Transverse colon (tissue), 4 donors: ENCODE measurements at regions not wholly inside any gene's neighbourhood (a gene's known extent, or its start where the extent isn't known, plus 50 kb on each side); places are given as distances from the start of the nearest gene placed in this dataset.

ENCODE experiments used
- DNase-seq: peaks from one replicate; pipeline ENCODE4 v3.0.0-alpha.2; 2019
- H3K27ac ChIP-seq, 4 donors: fragments of 200-600 bp; sonication (generic); 2 replicates each; pipeline ENCODE4 v1.5.1; 2016 to 2018; ENCODE audit warnings: inconsistent platforms in 4 of 4
- H3K27me3 ChIP-seq: fragments of 200-600 bp; sonication (generic); 2 replicates; pipeline ENCODE4 v1.5.1; 2017; ENCODE audit warnings: inconsistent platforms
- H3K36me3 ChIP-seq, 4 donors: fragments of 200-600 bp; sonication (generic); 2 replicates each; pipeline ENCODE4 v1.5.1; 2017 to 2019; ENCODE audit warnings: inconsistent platforms in 4 of 4
- H3K4me1 ChIP-seq, 4 donors: fragments of 200-600 bp; sonication (generic); 2 replicates each; pipeline ENCODE4 v1.5.1; 2017 to 2020; ENCODE audit warnings: inconsistent platforms in 4 of 4
- H3K4me3 ChIP-seq, 4 donors: fragments of 200-600 bp; sonication (generic); 1 replicate in 1 of 4; 2 replicates in 3 of 4; pipeline versions ENCODE4 v1.5.1 to v1.6.1; 2017 to 2019; ENCODE audit warnings: inconsistent platforms in 4 of 4
- H3K9me3 ChIP-seq, 2 donors: fragments of 200-600 bp; sonication (generic); 2 replicates each; pipeline ENCODE4 v1.5.1; 2017 to 2019; ENCODE audit warnings: inconsistent platforms in 2 of 2
- CTCF ChIP-seq, 5 experiments: fragments of 200-600 bp in 3 of 5; fragments of 450-650 bp in 2 of 5; sonication (generic) in 3 of 5; IDR thresholded peaks; 1 replicate in 2 of 5; 2 replicates in 3 of 5; pipeline ENCODE4 v1.5.1; 2016 to 2017; ENCODE audit warnings: antibody characterized with exemption in 5 of 5, inconsistent platforms in 3 of 5, mild to moderate bottlenecking in 2 of 5, moderate library complexity in 1 of 5
- EP300 ChIP-seq: sonication (generic); formaldehyde crosslinking; IDR thresholded peaks from one replicate; pipeline ENCODE4 v1.6.1; 2017; ENCODE audit warnings: antibody characterized with exemption, low read depth
- POLR2A ChIP-seq: fragments of 450-650 bp; IDR thresholded peaks from one replicate; pipeline ENCODE4 v1.6.1; 2016; ENCODE audit warnings: antibody characterized with exemption, mild to moderate bottlenecking, moderate library complexity
- POLR2AphosphoS5 ChIP-seq, 3 donors: sonication (generic); formaldehyde crosslinking; IDR thresholded peaks; one replicate each; pipeline ENCODE4 v1.6.1; 2016; ENCODE audit warnings: antibody characterized with exemption in 3 of 3
- WGBS, 2 donors: methylation state at CpG; one replicate each; pipeline ENCODE4 v1.1.5; 2018; ENCODE audit warnings: low coverage in 1 of 2; 5-methylcytosine and 5-hydroxymethylcytosine counted together
- in situ Hi-C, 4 donors: fragments of 200-750 bp; cut with MboI; loops; one replicate each; pipeline versions ENCODE4 v1.15.0 to v1.15.1; 2017; ENCODE audit warnings: low sequenced_read_pairs in 3 of 4, low pct_ligation_motif_present in 1 of 4, low pct_unique_long_range_greater_than_20kb in 1 of 4
- intact Hi-C: fragments of 100-400 bp; cut with DNase I; formaldehyde crosslinking; loops from one replicate; pipeline ENCODE4 v1.15.1; 2023; ENCODE audit warnings: low total_unique reads

DNA sequence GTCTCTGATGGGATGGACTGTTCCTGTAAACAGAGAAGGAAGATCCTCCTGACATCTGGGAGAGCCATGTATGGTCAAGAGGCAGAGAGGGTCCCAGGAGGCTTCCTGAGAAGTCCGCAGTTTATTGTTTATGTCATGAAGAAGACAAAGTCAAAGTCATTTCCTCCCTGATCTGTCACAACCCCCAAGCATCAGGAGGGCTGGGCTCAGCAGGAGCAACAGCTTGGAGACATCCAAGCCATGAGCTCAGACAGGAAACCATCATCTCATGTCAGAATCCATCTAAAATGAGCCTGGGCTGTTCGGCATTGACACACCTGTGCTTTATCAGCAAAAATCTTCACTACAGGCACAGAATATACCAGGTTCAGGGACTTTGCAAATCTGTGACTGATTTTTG is 325.0 kb upstream of the MSX2 start:
- TF ChIP-seq EP300 (no peak), POLR2AphosphoS5 (IDR thresholded peaks at IDR 0.05) (no peak), POLR2A (no peak), CTCF (IDR thresholded peaks at IDR 0.05) (no peak)
- Histone ChIP-seq H3K27me3 (peaks cover 3% of the 10 kb centered on the region), H3K36me3 (no peaks in the 10 kb centered on the region), H3K9me3 (no peaks in the 10 kb centered on the region), H3K27ac (no peak overlapping the region), H3K4me3 (no peak overlapping the region), H3K4me1 (no peaks in the 10 kb centered on the region)
- in situ Hi-C loops, result no loop called here
- WGBS, 2 donors, result 38% methylated on average over 2 of the region's 2 CpGs; no CpG with 5 or more reads in 1 of the 2 donors
- intact Hi-C loops, result no loop called here
- no peak for DNase-seq

- Histone ChIP-seq H3K4me3 (no peak overlapping the region), H3K36me3 (no peaks in the 10 kb centered on the region), H3K4me1 (no peaks in the 10 kb centered on the region), H3K27me3 (peaks cover 3% of the 10 kb centered on the region), H3K27ac (no peak overlapping the region), H3K9me3 (no peaks in the 10 kb centered on the region)
- no peak for TF ChIP-seq EP300
- no peak for TF ChIP-seq POLR2AphosphoS5 (IDR thresholded peaks at IDR 0.05)
- no peak for TF ChIP-seq CTCF (IDR thresholded peaks at IDR 0.05)
- no peak for TF ChIP-seq POLR2A
- WGBS, 2 donors, result 8 to 38% methylated on average over 2 to 3 of the region's 3 CpGs
- in situ Hi-C loops, result loop anchor here in 3 of 4 donors (25.0 kb wide), 2 partner anchors 387 to 537 kb away; no protein-coding TSS in a partner anchor
- no peak for DNase-seq
- intact Hi-C loops, result no loop called here
Measured at GRCh38 chr5:174400461-174400860, 323.9 kb upstream of the MSX2 start.

DNA sequence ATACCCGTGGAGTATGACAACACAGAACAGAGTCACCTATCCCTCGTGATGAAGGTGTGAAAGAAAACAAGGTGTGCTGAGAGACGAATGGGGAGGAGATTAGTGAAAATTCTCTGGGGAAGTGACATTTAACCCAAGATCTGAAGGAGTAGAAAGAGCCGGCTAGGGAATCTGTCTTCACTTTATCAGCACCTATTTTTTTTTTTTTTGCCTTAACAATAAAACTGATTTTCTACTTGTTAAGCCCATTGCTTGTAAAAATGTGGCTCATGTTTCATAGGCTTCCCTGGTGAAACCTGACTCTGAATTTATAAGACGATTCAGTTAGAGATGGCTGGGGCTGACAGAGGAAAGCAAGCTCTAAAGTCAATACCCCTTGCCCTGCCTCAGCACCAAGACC is 322.6 kb upstream of the MSX2 start:
- intact Hi-C loops, result no loop called here
- WGBS, 2 donors, result 29 to 40% methylated on average over 5 of the region's 5 CpGs

DNA sequence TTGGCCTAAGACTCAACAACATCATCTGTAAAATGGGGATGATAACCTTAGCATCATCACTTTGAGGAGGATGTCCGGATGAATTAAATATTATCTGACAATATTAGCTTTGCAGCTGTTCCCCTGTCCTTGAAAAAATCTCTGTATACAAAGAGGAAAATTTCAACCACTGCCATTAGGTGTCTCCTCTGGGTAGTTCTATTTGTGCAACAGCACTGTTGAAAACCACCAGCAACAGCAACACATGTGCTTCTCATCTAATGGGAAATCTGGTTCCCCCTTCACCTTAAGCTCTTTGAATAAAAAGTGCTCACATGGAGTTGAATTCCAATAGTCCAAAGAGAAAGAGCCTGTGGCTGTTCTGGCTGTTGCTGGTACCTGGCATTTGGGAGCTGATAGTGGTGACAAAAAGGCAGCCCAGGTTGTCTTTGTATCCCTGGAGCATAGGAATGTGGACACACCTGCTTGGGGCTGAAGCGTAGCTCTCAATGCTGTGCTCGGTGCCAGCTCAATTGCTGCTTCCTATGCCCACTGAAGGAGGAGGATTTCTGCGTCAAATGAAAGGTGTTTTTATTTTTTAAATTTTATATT is 322.1 kb upstream of the MSX2 start:
- no peaks in the 10 kb centered on the region for H3K4me1 ChIP-seq
- H3K27ac ChIP-seq, result no peak overlapping the region
- H3K36me3 ChIP-seq, result no peaks in the 10 kb centered on the region
- peaks cover 3% of the 10 kb centered on the region for H3K27me3 ChIP-seq
- in situ Hi-C loops, result loop anchor here in 3 of 4 donors (25.0 kb wide), 2 partner anchors 385 to 535 kb away; no protein-coding TSS in a partner anchor
- 66 to 100% methylated on average over 1 to 4 of the region's 4 CpGs for WGBS, 2 donors
- intact Hi-C loops, result no loop called here
- no peaks in the 10 kb centered on the region for H3K9me3 ChIP-seq
- no peak overlapping the region for H3K4me3 ChIP-seq
- DNase-seq, result no peak
- TF ChIP-seq EP300 (no peak), CTCF (IDR thresholded peaks at IDR 0.05) (no peak), POLR2AphosphoS5 (IDR thresholded peaks at IDR 0.05) (no peak), POLR2A (no peak)

More for the DNA sequence above, 322.6 kb upstream of the MSX2 start:
- in situ Hi-C loops, result loop anchor here in 3 of 4 donors (25.0 kb wide), 2 partner anchors 386 to 536 kb away; no protein-coding TSS in a partner anchor
- Histone ChIP-seq H3K4me1 (no peaks in the 10 kb centered on the region), H3K9me3 (no peaks in the 10 kb centered on the region), H3K27ac (no peak overlapping the region), H3K4me3 (no peak overlapping the region), H3K36me3 (no peaks in the 10 kb centered on the region), H3K27me3 (peaks cover 3% of the 10 kb centered on the region)
- DNase-seq, result no peak
- TF ChIP-seq POLR2A, result no peak

- DNase-seq, result no peak
- Histone ChIP-seq H3K27me3 (no peaks in the 10 kb centered on the region), H3K4me3 (no peak overlapping the region), H3K27ac (no peak overlapping the region), H3K36me3 (no peaks in the 10 kb centered on the region), H3K4me1 (no peaks in the 10 kb centered on the region), H3K9me3 (no peaks in the 10 kb centered on the region)
- intact Hi-C loops, result no loop called here
- TF ChIP-seq POLR2A (no peak), POLR2AphosphoS5 (IDR thresholded peaks at IDR 0.05) (no peak), CTCF (IDR thresholded peaks at IDR 0.05) (no peak)
- 75 to 76% methylated on average over 2 to 5 of the region's 5 CpGs for WGBS, 2 donors
- in situ Hi-C loops, result loop anchor here in 3 of 4 donors (25.0 kb wide), 2 partner anchors 382 to 532 kb away; no protein-coding TSS in a partner anchor
Measured at GRCh38 chr5:174404848-174405247, 319.5 kb upstream of the MSX2 start.
